ENCODE measurements at regions not wholly inside any gene's neighbourhood (a gene's known extent, or its start where the extent isn't known, plus 50 kb on each side); places are given as distances from the start of the nearest gene placed in this dataset.

- ChIA-PET CTCF (no interaction called here), POLR2A (ENCODE audit: low non-redundant PET) (no interaction called here)
- intact Hi-C loops (cut with micrococcal nuclease; ENCODE audit: unreplicated experiment): no loop called here
- Histone ChIP-seq H3K4me1 (ENCODE audit: insufficient read depth, low read length, poor library complexity, severe bottlenecking) (no peaks in the 10 kb centered on the region), H3K27me3 (replicated peaks; ENCODE audit: insufficient read depth, low read depth, low read length, poor library complexity) (no peaks in the 10 kb centered on the region), H3K4me3 (ENCODE audit: low read depth, low read length, poor library complexity, severe bottlenecking) (no peak overlapping the region), H3K36me3 (ENCODE audit: insufficient read depth, low read length, poor library complexity, severe bottlenecking) (no peaks in the 10 kb centered on the region), H3K27ac (ENCODE audit: low read depth, low read length, poor library complexity, severe bottlenecking) (no peak overlapping the region), H3K9me3 (ENCODE audit: low read depth, low read length, poor library complexity, severe bottlenecking) (no peaks in the 10 kb centered on the region)
- BruUV-seq (replicated peaks): no TSS peak
- TF ChIP-seq CTCF (conservative IDR thresholded peaks at IDR 0.05; ENCODE audit: low read depth, low read length) (no peak), EZH2 (IDR thresholded peaks at IDR 0.05; ENCODE audit: borderline replicate concordance, low read depth, low read length, poor library complexity, severe bottlenecking) (no peak)
- DNase-seq (ENCODE audit: low spot score): no peak
Observed at GRCh38 chr3:127078626-127079025, 95.7 kb downstream of the PLXNA1 start.

- H3K4me1 ChIP-seq (ENCODE audit: insufficient read depth, low read length, poor library complexity, severe bottlenecking): no peaks in the 10 kb centered on the region
- no peaks in the 10 kb centered on the region for H3K9me3 ChIP-seq (ENCODE audit: low read depth, low read length, poor library complexity, severe bottlenecking)
- intact Hi-C loops (cut with micrococcal nuclease; ENCODE audit: unreplicated experiment): no loop called here
- DNase-seq (ENCODE audit: low spot score): no peak
- H3K27me3 ChIP-seq (replicated peaks; ENCODE audit: insufficient read depth, low read depth, low read length, poor library complexity): no peaks in the 10 kb centered on the region
- BruUV-seq (replicated peaks): no TSS peak
- TF ChIP-seq CTCF (conservative IDR thresholded peaks at IDR 0.05; ENCODE audit: low read depth, low read length) (no peak), EZH2 (IDR thresholded peaks at IDR 0.05; ENCODE audit: borderline replicate concordance, low read depth, low read length, poor library complexity, severe bottlenecking) (no peak)
- POLR2A ChIA-PET (ENCODE audit: low non-redundant PET): no interaction called here
- CTCF ChIA-PET: no interaction called here
- no peak overlapping the region for H3K4me3 ChIP-seq (ENCODE audit: low read depth, low read length, poor library complexity, severe bottlenecking)
- no peak overlapping the region for H3K27ac ChIP-seq (ENCODE audit: low read depth, low read length, poor library complexity, severe bottlenecking)
- no peaks in the 10 kb centered on the region for H3K36me3 ChIP-seq (ENCODE audit: insufficient read depth, low read length, poor library complexity, severe bottlenecking)
Observed at GRCh38 chr3:127079211-127079610, 96.3 kb downstream of the PLXNA1 start.

- H3K27ac ChIP-seq (ENCODE audit: low read depth, low read length, poor library complexity, severe bottlenecking): no peak overlapping the region
- H3K9me3 ChIP-seq (ENCODE audit: low read depth, low read length, poor library complexity, severe bottlenecking): no peaks in the 10 kb centered on the region
- no peak for DNase-seq (ENCODE audit: low spot score)
- ChIA-PET CTCF (no interaction called here), POLR2A (ENCODE audit: low non-redundant PET) (no interaction called here)
- BruUV-seq (replicated peaks): no TSS peak
- H3K4me1 ChIP-seq (ENCODE audit: insufficient read depth, low read length, poor library complexity, severe bottlenecking): no peaks in the 10 kb centered on the region
- intact Hi-C loops (cut with micrococcal nuclease; ENCODE audit: unreplicated experiment): no loop called here
- H3K27me3 ChIP-seq (replicated peaks; ENCODE audit: insufficient read depth, low read depth, low read length, poor library complexity): no peaks in the 10 kb centered on the region
- no peak overlapping the region for H3K4me3 ChIP-seq (ENCODE audit: low read depth, low read length, poor library complexity, severe bottlenecking)
- no peaks in the 10 kb centered on the region for H3K36me3 ChIP-seq (ENCODE audit: insufficient read depth, low read length, poor library complexity, severe bottlenecking)
- TF ChIP-seq CTCF (conservative IDR thresholded peaks at IDR 0.05; ENCODE audit: low read depth, low read length) (no peak), EZH2 (IDR thresholded peaks at IDR 0.05; ENCODE audit: borderline replicate concordance, low read depth, low read length, poor library complexity, severe bottlenecking) (no peak)
Observed at GRCh38 chr3:127081001-127081720, 98.2 kb downstream of the PLXNA1 start.
